ENCODE measurements at regions not wholly inside any gene's neighbourhood (a gene's known extent, or its start where the extent isn't known, plus 50 kb on each side); places are given as distances from the start of the nearest gene placed in this dataset.
"Not testable (repeated sequence)": the region's sequence is repeated elsewhere in the genome, so short reads cannot be mapped to it uniquely, and the experiment has no call there.

DNA sequence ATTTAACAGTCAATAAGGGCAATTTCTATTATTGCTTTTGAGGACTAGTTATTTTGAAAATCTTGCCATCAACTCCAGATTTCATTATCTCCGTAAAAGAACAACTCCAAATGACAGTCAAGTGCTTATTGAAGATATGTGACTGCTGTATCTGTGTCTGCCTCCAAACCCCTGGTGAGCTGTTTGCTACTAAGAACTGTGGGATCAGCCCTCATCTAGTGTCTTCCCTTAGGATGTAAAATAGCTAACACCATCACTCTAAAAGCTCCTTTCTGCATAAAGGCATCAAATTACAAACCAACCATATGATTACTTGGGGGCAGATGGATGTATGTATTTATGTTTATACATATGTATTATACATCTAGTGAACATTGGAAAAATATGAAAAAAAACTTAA, 70.8 kb upstream of the SLC13A1 start:
- ChIA-PET CTCF (ENCODE audit: low intra/inter-chr PET ratio) (no interaction called here), POLR2A (no interaction called here)
- WGBS (ENCODE audit: insufficient coverage, low coverage, missing lambda C conversion rate): 0% methylated on average over 1 of the region's 1 CpG
- no peaks in the 10 kb centered on the region for H4K20me1 ChIP-seq (replicated peaks; ENCODE audit: control insufficient read depth, insufficient read depth, low read length)
- H3K27me3 ChIP-seq (ENCODE audit: control insufficient read depth in 2 of 2, insufficient read depth in 2 of 2, low read length in 2 of 2): no peaks in the 10 kb centered on the region
- FAIRE-seq: no peak
- no TSS peak for BruUV-seq (replicated peaks)
- no peak overlapping the region for H2AFZ ChIP-seq (ENCODE audit: low read depth, low read length)
- no peak for ATAC-seq
- intact Hi-C loops (cut with micrococcal nuclease): no loop called here
- no peak overlapping the region for H3K27ac ChIP-seq (ENCODE audit: extremely low read depth, low read depth, low read length)
- no peaks in the 10 kb centered on the region for H3K9me1 ChIP-seq (ENCODE audit: control insufficient read depth, insufficient read depth, low read length)
- no peak for TF ChIP-seq NFATC3 (IDR thresholded peaks at IDR 0.05)
- H3K4me1 ChIP-seq (replicated peaks in 1 of 2; ENCODE audit: control insufficient read depth in 2 of 2, insufficient read depth in 2 of 2, low read length in 2 of 2): no peaks in the 10 kb centered on the region
- H3K4me2 ChIP-seq (ENCODE audit: insufficient read depth, low read length): no peak overlapping the region
- no peak overlapping the region for H3K4me3 ChIP-seq
- H3K9ac ChIP-seq (ENCODE audit: insufficient read depth in 1 of 2, low read depth in 2 of 2, low read length in 2 of 2): no peak overlapping the region
- no peak for DNase-seq (ENCODE audit: extremely low read depth in 1 of 4, low spot score in 3 of 4)
- peaks cover 4% of the 10 kb centered on the region; the same call in 1 of the 2 replicates for H3K9me3 ChIP-seq (replicated peaks; ENCODE audit: control insufficient read depth, insufficient read depth, low read depth, low read length)
- in situ Hi-C loops (cut with MboI): no loop called here
- H3K36me3 ChIP-seq (ENCODE audit: control insufficient read depth, insufficient read depth, low read length): no peaks in the 10 kb centered on the region
- no peaks in the 10 kb centered on the region for H3K79me2 ChIP-seq (ENCODE audit: control insufficient read depth, insufficient read depth, low read length)

DNA sequence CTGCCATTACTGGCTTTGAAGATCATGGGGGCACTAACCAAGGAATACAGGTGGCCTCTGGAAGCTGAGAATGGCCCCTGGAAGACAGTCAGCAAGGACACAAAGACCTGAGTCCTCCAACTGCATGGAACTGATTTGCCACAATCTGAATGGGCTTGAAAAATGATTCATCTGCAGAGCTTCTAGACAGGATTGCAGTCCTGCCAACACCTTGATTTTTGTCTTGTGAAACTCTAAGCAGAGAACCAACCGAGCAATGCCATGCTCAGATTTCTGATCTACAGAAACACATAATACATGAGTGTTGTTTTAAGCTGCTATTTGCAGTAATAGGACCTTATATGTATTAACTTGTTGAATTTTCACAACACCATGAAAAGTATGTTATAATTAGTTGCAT, 66.1 kb upstream of the SLC13A1 start:
- peaks cover 4% of the 10 kb centered on the region; the same call in 1 of the 2 replicates for H3K9me3 ChIP-seq (replicated peaks; ENCODE audit: control insufficient read depth, insufficient read depth, low read depth, low read length)
- POLR2A ChIA-PET: no interaction called here
- intact Hi-C loops (cut with micrococcal nuclease) (no loop called here), in situ Hi-C loops (cut with MboI) (no loop called here)
- H3K4me3 ChIP-seq: no peak overlapping the region
- BruUV-seq (replicated peaks): no TSS peak
- no peaks in the 10 kb centered on the region for H3K9me1 ChIP-seq (ENCODE audit: control insufficient read depth, insufficient read depth, low read length)
- 0% methylated on average over 1 of the region's 1 CpG for WGBS (ENCODE audit: insufficient coverage, low coverage, missing lambda C conversion rate)
- no peak for ATAC-seq
- no peaks in the 10 kb centered on the region for H3K4me1 ChIP-seq (replicated peaks in 1 of 2; ENCODE audit: control insufficient read depth in 2 of 2, insufficient read depth in 2 of 2, low read length in 2 of 2)
- no peaks in the 10 kb centered on the region for H3K27me3 ChIP-seq (ENCODE audit: control insufficient read depth in 2 of 2, insufficient read depth in 2 of 2, low read length in 2 of 2)
- H2AFZ ChIP-seq (ENCODE audit: low read depth, low read length): no peak overlapping the region
- CTCF ChIA-PET (ENCODE audit: low intra/inter-chr PET ratio): no interaction called here
- TF ChIP-seq TRIM28 (IDR thresholded peaks at IDR 0.05): no peak
- TF ChIP-seq KLF13 (tag; IDR thresholded peaks at IDR 0.05; ENCODE audit: borderline replicate concordance, low read depth): no peak
- no peak for TF ChIP-seq RBM39 (optimal IDR thresholded peaks at IDR 0.05; ENCODE audit: low read depth, low read length)
- no peak for TF ChIP-seq ZNF766 (CRISPR knock-in tag; conservative IDR thresholded peaks at IDR 0.05)
- no peak for TF ChIP-seq TAF9B (IDR thresholded peaks at IDR 0.05; ENCODE audit: partially characterized antibody)
- TF ChIP-seq PHF8 (IDR thresholded peaks at IDR 0.05; ENCODE audit: borderline replicate concordance, low read length): no peak
- TF ChIP-seq, protein P1, sequence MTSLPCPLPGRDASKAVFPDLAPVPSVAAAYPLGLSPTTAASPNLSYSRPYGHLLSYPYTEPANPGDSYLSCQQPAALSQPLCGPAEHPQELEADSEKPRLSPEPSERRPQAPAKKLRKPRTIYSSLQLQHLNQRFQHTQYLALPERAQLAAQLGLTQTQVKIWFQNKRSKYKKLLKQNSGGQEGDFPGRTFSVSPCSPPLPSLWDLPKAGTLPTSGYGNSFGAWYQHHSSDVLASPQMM (CRISPR knock-in tag; IDR thresholded peaks at IDR 0.05): no peak
- no peak for TF ChIP-seq HDAC8 (tag; IDR thresholded peaks at IDR 0.05)
- no peak overlapping the region for H3K9ac ChIP-seq (ENCODE audit: insufficient read depth in 1 of 2, low read depth in 2 of 2, low read length in 2 of 2)
- H3K79me2 ChIP-seq (ENCODE audit: control insufficient read depth, insufficient read depth, low read length): no peaks in the 10 kb centered on the region
- DNase-seq (ENCODE audit: extremely low read depth in 1 of 4, low spot score in 3 of 4): no peak
- no peaks in the 10 kb centered on the region for H4K20me1 ChIP-seq (replicated peaks; ENCODE audit: control insufficient read depth, insufficient read depth, low read length)
- no peak overlapping the region for H3K27ac ChIP-seq (ENCODE audit: extremely low read depth, low read depth, low read length)
- no peak overlapping the region for H3K4me2 ChIP-seq (ENCODE audit: insufficient read depth, low read length)
- no peaks in the 10 kb centered on the region for H3K36me3 ChIP-seq (ENCODE audit: control insufficient read depth, insufficient read depth, low read length)
- no peak for FAIRE-seq

DNA sequence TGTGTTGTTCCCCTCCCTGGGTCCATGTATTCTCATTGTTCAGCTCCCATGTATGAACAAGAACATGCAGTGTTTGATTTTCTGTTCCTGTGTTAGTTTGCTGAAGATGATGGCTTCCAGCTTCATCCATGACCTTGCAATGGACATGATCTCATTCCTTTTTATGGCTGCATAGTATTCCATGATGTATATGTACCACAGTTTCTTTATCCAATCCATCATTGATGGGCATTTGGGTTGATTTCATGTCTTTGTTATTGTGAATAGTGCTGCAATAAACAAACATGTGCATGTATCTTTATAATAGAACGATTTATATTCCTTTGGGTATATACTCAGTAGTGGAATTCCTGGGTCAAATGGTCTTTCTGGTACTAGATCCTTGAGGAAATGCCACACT, 65.1 kb upstream of the SLC13A1 start:
- ATAC-seq; DNase-seq (ENCODE audit: extremely low read depth in 1 of 4, low spot score in 3 of 4); H3K36me3 ChIP-seq (ENCODE audit: control insufficient read depth, insufficient read depth, low read length); H3K9me3 ChIP-seq (replicated peaks; ENCODE audit: control insufficient read depth, insufficient read depth, low read depth, low read length); H3K27me3 ChIP-seq (ENCODE audit: control insufficient read depth in 2 of 2, insufficient read depth in 2 of 2, low read length in 2 of 2); BruUV-seq (replicated peaks); H4K20me1 ChIP-seq (replicated peaks; ENCODE audit: control insufficient read depth, insufficient read depth, low read length); H3K4me1 ChIP-seq (replicated peaks in 1 of 2; ENCODE audit: control insufficient read depth in 2 of 2, insufficient read depth in 2 of 2, low read length in 2 of 2); in situ Hi-C loops (cut with MboI); H3K79me2 ChIP-seq (ENCODE audit: control insufficient read depth, insufficient read depth, low read length); H3K9me1 ChIP-seq (ENCODE audit: control insufficient read depth, insufficient read depth, low read length); H3K4me2 ChIP-seq (ENCODE audit: insufficient read depth, low read length); H3K9ac ChIP-seq (ENCODE audit: insufficient read depth in 1 of 2, low read depth in 2 of 2, low read length in 2 of 2); H3K27ac ChIP-seq (ENCODE audit: extremely low read depth, low read depth, low read length); CTCF ChIA-PET (ENCODE audit: low intra/inter-chr PET ratio); intact Hi-C loops (cut with micrococcal nuclease); FAIRE-seq; POLR2A ChIA-PET; H3K4me3 ChIP-seq; H2AFZ ChIP-seq (ENCODE audit: low read depth, low read length): not testable (repeated sequence)
- WGBS (ENCODE audit: insufficient coverage, low coverage, missing lambda C conversion rate): 0% methylated on average over 1 of the region's 1 CpG
